ENCODE measurements at regions not wholly inside any gene's neighbourhood (a gene's known extent, or its start where the extent isn't known, plus 50 kb on each side); places are given as distances from the start of the nearest gene placed in this dataset.

DNA sequence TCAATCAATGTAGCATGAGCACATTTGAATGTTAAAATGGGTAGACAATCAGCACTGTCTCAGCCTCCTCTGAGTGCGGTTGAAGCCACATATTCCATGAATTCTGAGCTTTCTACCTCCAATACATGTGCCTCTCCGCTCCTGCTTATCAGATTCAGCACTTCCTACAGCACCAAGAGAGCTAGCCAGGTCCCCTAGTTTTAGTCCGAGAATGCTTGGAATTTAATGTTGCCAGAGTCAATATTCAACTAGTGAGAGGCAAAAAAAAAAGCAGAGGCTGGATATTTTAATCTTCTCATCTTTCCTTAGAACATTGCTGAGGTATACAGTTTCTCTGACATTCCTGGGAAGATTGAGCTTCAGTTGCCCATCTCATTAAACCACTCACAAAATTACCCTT, 1979.1 kb upstream of the CDH9 start:
- Histone ChIP-seq H3K4me2 (ENCODE audit: low read length) (no peak overlapping the region), H3F3A (ENCODE audit: control insufficient read depth, insufficient read depth) (no peaks in the 10 kb centered on the region), H3K79me2 (ENCODE audit: control insufficient read depth, low read length) (no peaks in the 10 kb centered on the region), H3K9me3 (ENCODE audit: control insufficient read depth, insufficient read depth, low read length) (no peaks in the 10 kb centered on the region), H3K36me3 (ENCODE audit: control insufficient read depth, low read length) (no peaks in the 10 kb centered on the region), H3K9me2 (replicated peaks; ENCODE audit: control insufficient read depth, low read length) (no peaks in the 10 kb centered on the region), H3K27ac (ENCODE audit: low read depth, low read length) (no peak overlapping the region), H3K4me3 (ENCODE audit: low read length) (no peak overlapping the region), H3K27me3 (ENCODE audit: control insufficient read depth, low read length) (no peaks in the 10 kb centered on the region), H3K4me1 (ENCODE audit: control insufficient read depth, low read length) (no peaks in the 10 kb centered on the region), H4K20me1 (ENCODE audit: control insufficient read depth, insufficient read depth, low read depth, low read length) (no peaks in the 10 kb centered on the region)
- no peak for TF ChIP-seq EZH2phosphoT487 (IDR thresholded peaks at IDR 0.05; ENCODE audit: borderline replicate concordance, low read length)
- TF ChIP-seq, protein P1, sequence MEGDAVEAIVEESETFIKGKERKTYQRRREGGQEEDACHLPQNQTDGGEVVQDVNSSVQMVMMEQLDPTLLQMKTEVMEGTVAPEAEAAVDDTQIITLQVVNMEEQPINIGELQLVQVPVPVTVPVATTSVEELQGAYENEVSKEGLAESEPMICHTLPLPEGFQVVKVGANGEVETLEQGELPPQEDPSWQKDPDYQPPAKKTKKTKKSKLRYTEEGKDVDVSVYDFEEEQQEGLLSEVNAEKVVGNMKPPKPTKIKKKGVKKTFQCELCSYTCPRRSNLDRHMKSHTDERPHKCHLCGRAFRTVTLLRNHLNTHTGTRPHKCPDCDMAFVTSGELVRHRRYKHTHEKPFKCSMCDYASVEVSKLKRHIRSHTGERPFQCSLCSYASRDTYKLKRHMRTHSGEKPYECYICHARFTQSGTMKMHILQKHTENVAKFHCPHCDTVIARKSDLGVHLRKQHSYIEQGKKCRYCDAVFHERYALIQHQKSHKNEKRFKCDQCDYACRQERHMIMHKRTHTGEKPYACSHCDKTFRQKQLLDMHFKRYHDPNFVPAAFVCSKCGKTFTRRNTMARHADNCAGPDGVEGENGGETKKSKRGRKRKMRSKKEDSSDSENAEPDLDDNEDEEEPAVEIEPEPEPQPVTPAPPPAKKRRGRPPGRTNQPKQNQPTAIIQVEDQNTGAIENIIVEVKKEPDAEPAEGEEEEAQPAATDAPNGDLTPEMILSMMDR (IDR thresholded peaks at IDR 0.05; ENCODE audit: low read depth, low read length, poor library complexity, severe bottlenecking): no peak

DNA sequence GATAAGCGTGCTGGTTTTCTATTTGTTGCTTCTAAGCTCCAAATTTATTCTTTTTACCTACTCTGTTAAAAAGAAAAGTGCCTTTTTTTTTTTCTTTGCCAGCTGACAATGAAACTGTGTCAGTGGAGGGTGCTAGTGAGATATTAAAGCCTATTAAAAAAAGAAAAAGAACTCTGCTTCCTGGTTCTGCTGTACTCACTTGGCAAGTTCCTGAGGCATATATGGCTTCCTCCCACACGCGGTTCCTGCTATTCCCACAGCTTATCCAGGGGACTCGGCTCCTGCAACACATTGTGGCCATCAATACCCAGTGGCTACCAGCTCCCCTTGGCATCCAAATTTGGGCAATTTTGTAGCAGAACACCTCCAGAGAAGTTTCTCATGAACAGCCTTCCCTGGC, 1977.7 kb upstream of the CDH9 start:
- no peaks in the 10 kb centered on the region for H3F3A ChIP-seq (ENCODE audit: control insufficient read depth, insufficient read depth)
- H4K20me1 ChIP-seq (ENCODE audit: control insufficient read depth, insufficient read depth, low read depth, low read length): no peaks in the 10 kb centered on the region
- H3K79me2 ChIP-seq (ENCODE audit: control insufficient read depth, low read length): no peaks in the 10 kb centered on the region
- H3K9me2 ChIP-seq (replicated peaks; ENCODE audit: control insufficient read depth, low read length): no peaks in the 10 kb centered on the region
- H3K4me1 ChIP-seq (ENCODE audit: control insufficient read depth, low read length): no peaks in the 10 kb centered on the region
- H3K9me3 ChIP-seq (ENCODE audit: control insufficient read depth, insufficient read depth, low read length): no peaks in the 10 kb centered on the region
- no peaks in the 10 kb centered on the region for H3K27me3 ChIP-seq (ENCODE audit: control insufficient read depth, low read length)
- TF ChIP-seq, protein P1 (IDR thresholded peaks at IDR 0.05; ENCODE audit: low read depth, low read length, poor library complexity, severe bottlenecking): no peak
- TF ChIP-seq EZH2phosphoT487 (IDR thresholded peaks at IDR 0.05; ENCODE audit: borderline replicate concordance, low read length): no peak
- no peak overlapping the region for H3K27ac ChIP-seq (ENCODE audit: low read depth, low read length)
- no peaks in the 10 kb centered on the region for H3K36me3 ChIP-seq (ENCODE audit: control insufficient read depth, low read length)
- H3K4me3 ChIP-seq (ENCODE audit: low read length): no peak overlapping the region
- no peak overlapping the region for H3K4me2 ChIP-seq (ENCODE audit: low read length)

DNA sequence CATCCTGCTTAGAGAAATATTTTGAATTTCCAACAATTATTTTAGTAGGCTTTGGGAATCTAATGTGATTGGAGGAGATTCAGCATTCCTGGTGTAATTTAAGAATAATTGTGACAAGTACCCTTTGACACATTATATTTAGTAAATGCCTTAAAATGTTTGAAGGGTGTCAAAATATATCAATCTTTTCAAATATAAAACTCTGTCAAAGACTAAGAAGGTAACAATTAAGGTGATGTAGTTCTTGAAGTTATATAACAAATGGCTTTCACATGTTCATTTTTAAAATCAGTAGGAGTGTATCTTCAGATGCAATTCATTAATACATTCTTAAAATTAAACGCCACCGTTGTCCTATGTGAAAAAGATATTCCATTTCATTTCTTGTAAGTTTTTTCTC, 1977.1 kb upstream of the CDH9 start:
- no peak overlapping the region for H3K4me2 ChIP-seq (ENCODE audit: low read length)
- H3K27me3 ChIP-seq (ENCODE audit: control insufficient read depth, low read length): no peaks in the 10 kb centered on the region
- H3K4me3 ChIP-seq (ENCODE audit: low read length): no peak overlapping the region
- TF ChIP-seq EZH2phosphoT487 (IDR thresholded peaks at IDR 0.05; ENCODE audit: borderline replicate concordance, low read length): no peak
- TF ChIP-seq, protein P1 (IDR thresholded peaks at IDR 0.05; ENCODE audit: low read depth, low read length, poor library complexity, severe bottlenecking): no peak
- H3K9me2 ChIP-seq (replicated peaks; ENCODE audit: control insufficient read depth, low read length): no peaks in the 10 kb centered on the region
- H3K27ac ChIP-seq (ENCODE audit: low read depth, low read length): no peak overlapping the region
- no peaks in the 10 kb centered on the region for H3K79me2 ChIP-seq (ENCODE audit: control insufficient read depth, low read length)
- no peaks in the 10 kb centered on the region for H4K20me1 ChIP-seq (ENCODE audit: control insufficient read depth, insufficient read depth, low read depth, low read length)
- H3F3A ChIP-seq (ENCODE audit: control insufficient read depth, insufficient read depth): no peaks in the 10 kb centered on the region
- no peaks in the 10 kb centered on the region for H3K36me3 ChIP-seq (ENCODE audit: control insufficient read depth, low read length)
- H3K4me1 ChIP-seq (ENCODE audit: control insufficient read depth, low read length): no peaks in the 10 kb centered on the region
- no peaks in the 10 kb centered on the region for H3K9me3 ChIP-seq (ENCODE audit: control insufficient read depth, insufficient read depth, low read length)

DNA sequence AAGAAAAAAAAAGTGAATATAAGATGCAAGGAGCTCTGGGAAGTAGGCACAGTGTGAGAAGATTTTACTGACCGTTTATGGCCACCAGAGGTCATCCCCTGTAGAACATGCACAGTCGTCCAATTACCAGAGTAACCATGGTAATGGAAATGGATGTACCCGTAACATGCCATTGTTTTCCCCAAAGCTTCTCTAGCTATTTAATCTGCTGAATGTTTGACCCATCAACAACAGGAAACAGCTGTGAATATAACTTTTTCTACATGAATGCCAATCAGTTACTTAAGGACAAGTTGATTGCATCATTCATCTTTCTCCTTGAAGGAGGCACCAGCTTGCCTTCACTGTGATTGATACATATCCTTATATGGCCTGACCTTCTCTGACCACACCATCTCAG, 1967.0 kb upstream of the CDH9 start:
- Histone ChIP-seq H3K4me3 (ENCODE audit: low read length) (no peak overlapping the region), H3K27ac (ENCODE audit: low read depth, low read length) (no peak overlapping the region), H3K79me2 (ENCODE audit: control insufficient read depth, low read length) (no peaks in the 10 kb centered on the region), H3K36me3 (ENCODE audit: control insufficient read depth, low read length) (no peaks in the 10 kb centered on the region), H3K9me2 (replicated peaks; ENCODE audit: control insufficient read depth, low read length) (no peaks in the 10 kb centered on the region; the same call in 1 of the 2 replicates), H3K4me2 (ENCODE audit: low read length) (no peak overlapping the region), H3K4me1 (ENCODE audit: control insufficient read depth, low read length) (no peaks in the 10 kb centered on the region), H4K20me1 (ENCODE audit: control insufficient read depth, insufficient read depth, low read depth, low read length) (no peaks in the 10 kb centered on the region), H3K9me3 (ENCODE audit: control insufficient read depth, insufficient read depth, low read length) (no peaks in the 10 kb centered on the region), H3K27me3 (ENCODE audit: control insufficient read depth, low read length) (no peaks in the 10 kb centered on the region), H3F3A (ENCODE audit: control insufficient read depth, insufficient read depth) (no peaks in the 10 kb centered on the region)
- TF ChIP-seq EZH2phosphoT487 (IDR thresholded peaks at IDR 0.05; ENCODE audit: borderline replicate concordance, low read length): no peak
- TF ChIP-seq, protein P1 (IDR thresholded peaks at IDR 0.05; ENCODE audit: low read depth, low read length, poor library complexity, severe bottlenecking): no peak
